HepG2 (cell line): ENCODE measurements at regions not wholly inside any gene's neighbourhood (a gene's known extent, or its start where the extent isn't known, plus 50 kb on each side); places are given as distances from the start of the nearest gene placed in this dataset.

Experiments
- CREBL2 ChIP-seq: sonication (generic); formaldehyde crosslinking; IDR thresholded peaks from 2 replicates; pipeline ENCODE4 v1.8.1; 2023; ENCODE audit warnings: missing genetic modification reagents, mild to moderate bottlenecking, borderline replicate concordance
- ELK4 ChIP-seq: sonication (generic); formaldehyde crosslinking; IDR thresholded peaks from 2 replicates; pipeline ENCODE4 v1.9.0; 2021; ENCODE audit warnings: missing genetic modification reagents, borderline replicate concordance
- FOXA3 ChIP-seq: IDR thresholded peaks from 2 replicates; pipeline ENCODE4 v1.6.1; 2016; ENCODE audit warnings: missing genetic modification reagents, missing compliant biosample characterization
- POLR2A ChIP-seq, 2 experiments: IDR thresholded peaks; 2 replicates each; pipeline ENCODE4 v1.6.1; 2011; ENCODE audit warnings: low read depth in 2 of 2, low read length in 2 of 2, mild to moderate bottlenecking in 1 of 2, moderate library complexity in 1 of 2; ENCODE audit not compliant: insufficient read depth in 1 of 2
- POLR2AphosphoS5 ChIP-seq: IDR thresholded peaks from 2 replicates; pipeline ENCODE4 v1.6.1; 2012; ENCODE audit warnings: low read depth, low read length
- RFX5 ChIP-seq: IDR thresholded peaks from 2 replicates; pipeline ENCODE4 v1.6.1; 2011; ENCODE audit warnings: low read depth, low read length, improper control_type of control experiment
- RXRA ChIP-seq: sonication (generic); formaldehyde crosslinking; IDR thresholded peaks from 2 replicates; pipeline ENCODE4 v1.5.1; 2020; ENCODE audit warnings: missing genetic modification reagents
- SRF ChIP-seq: IDR thresholded peaks from 2 replicates; pipeline ENCODE4 v1.6.1; 2011; ENCODE audit warnings: mild to moderate bottlenecking, low read depth, low read length, moderate library complexity
- USF2 ChIP-seq, 2 experiments: sonication (generic) in 1 of 2; formaldehyde crosslinking in 1 of 2; IDR thresholded peaks; 2 replicates each; pipeline versions ENCODE4 v1.5.1 to v1.6.1; 2011 to 2020; ENCODE audit warnings: borderline replicate concordance in 1 of 2, low read depth in 1 of 2, low read length in 1 of 2, mild to moderate bottlenecking in 1 of 2, missing genetic modification reagents in 1 of 2, moderate library complexity in 1 of 2
- ZBTB44 ChIP-seq: sonication (generic); formaldehyde crosslinking; IDR thresholded peaks from 2 replicates; pipeline ENCODE4 v1.4.0; 2020; ENCODE audit warnings: missing genetic modification reagents
- ZNF263 ChIP-seq: sonication (generic); formaldehyde crosslinking; IDR thresholded peaks from 2 replicates; pipeline ENCODE4 v1.4.0; 2020; ENCODE audit warnings: missing genetic modification reagents
- ZNF274 ChIP-seq: sonication (generic); formaldehyde crosslinking; IDR thresholded peaks from 2 replicates; pipeline ENCODE4 v1.5.1; 2020; ENCODE audit warnings: mild to moderate bottlenecking, missing genetic modification reagents
- ZNF766 ChIP-seq: sonication (generic); formaldehyde crosslinking; IDR thresholded peaks from 2 replicates; pipeline ENCODE4 v1.5.0; 2020; ENCODE audit warnings: missing genetic modification reagents, borderline replicate concordance

GRCh38 chr1:98210064-98210463 lies 289.2 kb upstream of the DPYD start:
- TF ChIP-seq POLR2A (IDR thresholded peaks at IDR 0.05; ENCODE audit: insufficient read depth in 1 of 2, low read depth in 2 of 2, low read length in 2 of 2) = no peak
- TF ChIP-seq CREBL2 = no peak
- no peak for TF ChIP-seq ZNF766
- TF ChIP-seq ZNF274 (CRISPR knock-in tag) = no peak
- no peak for TF ChIP-seq RXRA (CRISPR knock-in tag)
- TF ChIP-seq RFX5 = no peak
- no peak for TF ChIP-seq SRF
- TF ChIP-seq ZNF263 (CRISPR knock-in tag) = no peak
- TF ChIP-seq POLR2AphosphoS5 = no peak
- TF ChIP-seq ELK4 (CRISPR knock-in tag) = no peak
- no peak for TF ChIP-seq ZBTB44 (CRISPR knock-in tag)
- TF ChIP-seq USF2 (IDR thresholded peaks at IDR 0.05; ENCODE audit: low read depth, low read length) = no peak
- TF ChIP-seq USF2 (CRISPR knock-in tag; IDR thresholded peaks at IDR 0.05; ENCODE audit: borderline replicate concordance) = no peak
- TF ChIP-seq FOXA3 (CRISPR knock-in tag) = no peak
